WTC11 (cell line): ENCODE measurements at regions not wholly inside any gene's neighbourhood (a gene's known extent, or its start where the extent isn't known, plus 50 kb on each side); places are given as distances from the start of the nearest gene placed in this dataset.

Experiments
- CTCF ChIP-seq: fragments of 200-600 bp; IDR thresholded peaks from 2 replicates; pipeline ENCODE4 v1.8.0; 2022; ENCODE audit warnings: antibody characterized with exemption
- EMX1 ChIP-seq: fragments of 250-450 bp; sonication (Bioruptor Pico); IDR thresholded peaks from 2 replicates; pipeline ENCODE4 v1.8.0; 2021; ENCODE audit warnings: mild to moderate bottlenecking
- MAX ChIP-seq: sonication (generic); formaldehyde crosslinking; IDR thresholded peaks from 2 replicates; pipeline ENCODE4 v1.8.0; 2022; ENCODE audit warnings: mild to moderate bottlenecking, missing genetic modification reagents
- NR2C2 ChIP-seq: sonication (generic); formaldehyde crosslinking; IDR thresholded peaks from 2 replicates; pipeline ENCODE4 v1.8.0; 2022; ENCODE audit warnings: mild to moderate bottlenecking, missing genetic modification reagents
- TCF7 ChIP-seq: sonication (generic); formaldehyde crosslinking; IDR thresholded peaks from 2 replicates; pipeline ENCODE4 v1.8.0; 2022; ENCODE audit warnings: mild to moderate bottlenecking, low read depth, missing genetic modification reagents, moderate library complexity
- TP53 ChIP-seq: sonication (generic); formaldehyde crosslinking; IDR thresholded peaks from 2 replicates; pipeline ENCODE4 v1.8.1; 2023; ENCODE audit warnings: mild to moderate bottlenecking, missing genetic modification reagents
- USF1 ChIP-seq: sonication (generic); formaldehyde crosslinking; IDR thresholded peaks from 2 replicates; pipeline ENCODE4 v1.8.0; 2022; ENCODE audit warnings: mild to moderate bottlenecking, missing genetic modification reagents
- ZMAT4 ChIP-seq: fragments of 250-450 bp; sonication (Bioruptor Pico); IDR thresholded peaks from 2 replicates; pipeline ENCODE4 v1.9.0; 2021; ENCODE audit warnings: mild to moderate bottlenecking
- ZNF219 ChIP-seq: sonication (generic); formaldehyde crosslinking; IDR thresholded peaks from 2 replicates; pipeline ENCODE4 v1.8.0; 2023; ENCODE audit warnings: missing genetic modification reagents, mild to moderate bottlenecking, borderline replicate concordance
- ZNF512 ChIP-seq: sonication (generic); formaldehyde crosslinking; IDR thresholded peaks from 2 replicates; pipeline ENCODE4 v1.8.1; 2022; ENCODE audit warnings: missing genetic modification reagents, borderline replicate concordance

- TF ChIP-seq CTCF (no peak), TP53 (CRISPR knock-in tag) (no peak), ZNF512 (CRISPR knock-in tag) (no peak), ZMAT4 (CRISPR knock-in tag) (no peak), USF1 (no peak), TCF7 (CRISPR knock-in tag) (no peak), EMX1 (CRISPR knock-in tag) (no peak), ZNF219 (no peak), NR2C2 (CRISPR knock-in tag) (no peak), MAX (CRISPR knock-in tag) (no peak)
Observed at GRCh38 chr14:44265246-44265645, 241.8 kb downstream of the FSCB start.
